OCI-LY7 (cell line): ENCODE measurements at regions not wholly inside any gene's neighbourhood (a gene's known extent, or its start where the extent isn't known, plus 50 kb on each side); places are given as distances from the start of the nearest gene placed in this dataset.

ENCODE experiments used
- CTCF ChIP-seq: fragments of 200-600 bp; sonication (generic); conservative IDR thresholded peaks from 2 replicates; pipeline ENCODE4 v1.5.1; 2014; ENCODE audit warnings: mild to moderate bottlenecking, antibody characterized with exemption, low read length, moderate library complexity, mixed read lengths
- EZH2phosphoT487 ChIP-seq: fragments of 200-600 bp; sonication (generic); IDR thresholded peaks from 2 replicates; pipeline ENCODE4 v1.6.1; 2018; ENCODE audit warnings: low read depth, borderline replicate concordance, mild to moderate bottlenecking, mixed run types, antibody characterized with exemption, low read length, moderate library complexity, mixed read lengths

DNA sequence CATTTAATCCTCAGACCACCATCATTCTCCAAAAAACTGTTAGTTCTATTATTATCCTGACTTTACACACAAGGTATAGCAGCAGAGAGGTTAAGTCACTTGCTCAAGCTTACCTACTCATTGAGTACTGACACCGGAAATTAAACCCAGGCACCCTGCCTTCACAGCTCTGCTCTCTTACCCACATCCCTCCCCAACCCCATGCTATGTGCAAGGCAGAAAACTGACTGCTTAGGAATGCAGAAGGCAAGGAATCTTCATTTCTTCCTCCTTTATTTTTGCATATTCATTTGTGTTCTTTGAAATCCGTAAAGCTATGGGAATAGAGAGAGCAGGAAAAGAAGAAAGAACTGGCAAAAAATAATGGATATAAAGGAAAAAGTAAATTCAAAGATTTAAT, 261.8 kb downstream of the PAPSS1 start:
- TF ChIP-seq CTCF (no peak), EZH2phosphoT487 (no peak)
